ENCODE measurements at regions not wholly inside any gene's neighbourhood (a gene's known extent, or its start where the extent isn't known, plus 50 kb on each side); places are given as distances from the start of the nearest gene placed in this dataset.

DNA sequence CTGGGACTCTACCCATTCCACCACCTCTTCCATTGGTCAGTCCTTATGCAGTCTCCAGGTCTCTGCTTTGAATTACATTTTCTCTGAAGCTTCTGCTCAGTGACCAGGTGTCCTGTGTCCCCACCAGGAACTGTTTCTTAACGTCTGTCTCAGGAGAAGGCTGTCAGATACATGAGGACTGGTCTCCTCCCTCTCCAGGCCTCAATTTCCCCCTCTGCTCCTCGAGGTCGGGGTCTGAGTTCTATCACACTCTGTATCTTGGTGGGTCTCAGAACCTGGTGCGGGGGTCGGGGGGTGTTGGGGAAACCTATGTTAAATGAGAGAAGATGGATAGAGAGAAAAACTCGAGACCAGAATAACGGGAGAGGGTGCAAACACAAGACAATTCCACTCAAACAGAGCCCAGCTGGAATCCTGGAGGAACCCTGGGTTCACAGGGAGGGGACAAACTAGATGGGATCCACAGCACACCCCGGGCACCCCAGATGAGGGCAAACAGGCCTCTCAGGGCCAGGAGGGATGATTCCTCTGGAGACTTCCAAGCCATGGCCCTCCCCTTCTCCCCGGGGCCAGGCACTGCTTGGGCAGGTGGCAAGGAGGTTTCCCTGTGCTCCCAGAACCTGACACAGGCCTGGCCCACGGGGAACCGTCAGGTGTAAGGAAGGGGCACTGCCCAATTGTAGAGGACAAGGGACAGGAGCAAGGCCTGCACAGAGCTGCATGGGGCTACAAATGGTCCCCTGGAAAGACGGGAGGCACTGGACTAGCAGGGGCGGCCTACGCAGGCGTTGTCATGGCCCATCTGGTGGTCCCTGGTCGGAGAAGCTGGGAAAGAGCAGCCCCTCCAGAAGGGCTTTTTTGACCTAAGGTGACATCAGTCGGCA is 313.2 kb upstream of the DIO3 start:
- Histone ChIP-seq H3K36me3 (ENCODE audit: insufficient read depth, low read length) (no peaks in the 10 kb centered on the region), H3K4me3 (ENCODE audit: low read depth in 1 of 2, low read length in 2 of 2) (no peak overlapping the region), H3K27ac (ENCODE audit: low read length) (no peak overlapping the region), H3K27me3 (ENCODE audit: insufficient read depth, low read length, poor library complexity) (no peaks in the 10 kb centered on the region), H3K9me3 (ENCODE audit: insufficient read depth, low read length, severe bottlenecking) (peaks cover 8% of the 10 kb centered on the region), H3K79me2 (ENCODE audit: insufficient read depth, low read length) (no peaks in the 10 kb centered on the region), H2AFZ (ENCODE audit: low read depth, low read length) (no peak overlapping the region), H3K4me1 (ENCODE audit: insufficient read depth, low read length) (no peaks in the 10 kb centered on the region), H3K4me2 (ENCODE audit: insufficient read depth, low read length) (no peak overlapping the region), H4K20me1 (ENCODE audit: insufficient read depth, low read length) (peaks cover 12% of the 10 kb centered on the region; the same call in 1 of the 2 replicates), H3K9ac (ENCODE audit: low read depth, low read length) (no peak overlapping the region)
- TF ChIP-seq, protein P1, sequence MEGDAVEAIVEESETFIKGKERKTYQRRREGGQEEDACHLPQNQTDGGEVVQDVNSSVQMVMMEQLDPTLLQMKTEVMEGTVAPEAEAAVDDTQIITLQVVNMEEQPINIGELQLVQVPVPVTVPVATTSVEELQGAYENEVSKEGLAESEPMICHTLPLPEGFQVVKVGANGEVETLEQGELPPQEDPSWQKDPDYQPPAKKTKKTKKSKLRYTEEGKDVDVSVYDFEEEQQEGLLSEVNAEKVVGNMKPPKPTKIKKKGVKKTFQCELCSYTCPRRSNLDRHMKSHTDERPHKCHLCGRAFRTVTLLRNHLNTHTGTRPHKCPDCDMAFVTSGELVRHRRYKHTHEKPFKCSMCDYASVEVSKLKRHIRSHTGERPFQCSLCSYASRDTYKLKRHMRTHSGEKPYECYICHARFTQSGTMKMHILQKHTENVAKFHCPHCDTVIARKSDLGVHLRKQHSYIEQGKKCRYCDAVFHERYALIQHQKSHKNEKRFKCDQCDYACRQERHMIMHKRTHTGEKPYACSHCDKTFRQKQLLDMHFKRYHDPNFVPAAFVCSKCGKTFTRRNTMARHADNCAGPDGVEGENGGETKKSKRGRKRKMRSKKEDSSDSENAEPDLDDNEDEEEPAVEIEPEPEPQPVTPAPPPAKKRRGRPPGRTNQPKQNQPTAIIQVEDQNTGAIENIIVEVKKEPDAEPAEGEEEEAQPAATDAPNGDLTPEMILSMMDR (IDR thresholded peaks at IDR 0.05; ENCODE audit: borderline replicate concordance, extremely low read depth, low read length, poor library complexity, severe bottlenecking), result no peak
- no peak for TF ChIP-seq EZH2 (IDR thresholded peaks at IDR 0.05; ENCODE audit: borderline replicate concordance, low read depth, low read length, severe bottlenecking)
- ATAC-seq (ENCODE audit: insufficient read depth, low read depth) (no peak), DNase-seq (peak; percentile 1)

DNA sequence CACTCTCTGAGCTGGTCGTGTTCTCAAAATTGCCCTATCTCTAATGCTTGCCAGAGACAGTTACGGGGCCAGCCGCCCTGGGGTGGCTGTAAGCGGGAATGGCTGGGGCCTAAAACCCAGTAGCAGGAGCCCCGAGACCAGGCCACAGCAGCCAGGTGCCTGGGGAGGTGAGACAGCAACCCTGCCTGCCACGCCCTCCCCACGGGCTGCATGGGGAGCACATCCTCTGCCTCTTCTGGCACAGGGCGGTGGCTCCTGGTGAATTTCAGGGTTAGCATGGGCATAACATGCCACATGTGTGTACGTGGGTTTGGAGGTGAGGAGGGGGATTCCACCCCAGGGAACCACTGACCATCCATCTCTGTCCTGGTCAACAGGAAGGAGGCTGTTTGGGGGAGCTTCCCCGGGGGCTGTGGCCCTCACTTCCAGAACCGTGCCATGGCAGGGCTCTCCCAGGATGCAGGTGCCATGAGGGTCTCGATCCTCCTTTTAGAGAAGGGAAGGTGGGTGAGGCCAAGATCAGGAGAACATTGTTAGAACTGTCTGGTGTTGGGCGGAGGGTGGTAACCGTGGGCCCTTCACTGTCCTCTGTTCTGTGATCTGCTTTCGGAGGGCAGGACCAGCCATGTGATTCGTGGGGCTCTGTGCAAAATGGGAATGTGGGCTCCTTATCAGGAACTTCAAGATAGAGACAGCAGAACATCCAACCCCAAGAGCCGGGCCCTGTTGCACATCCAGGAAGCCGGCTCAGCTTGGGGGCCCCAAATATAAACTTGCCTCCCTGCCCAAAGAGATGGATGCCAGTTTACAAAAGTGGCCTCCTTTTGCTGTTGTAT is 312.2 kb upstream of the DIO3 start:
- H3K9me3 ChIP-seq (ENCODE audit: insufficient read depth, low read length, severe bottlenecking), result peaks cover 8% of the 10 kb centered on the region
- H3K27me3 ChIP-seq (ENCODE audit: insufficient read depth, low read length, poor library complexity), result peaks cover 7% of the 10 kb centered on the region
- H3K27ac ChIP-seq (ENCODE audit: low read length), result no peak overlapping the region
- no peak overlapping the region for H3K4me2 ChIP-seq (ENCODE audit: insufficient read depth, low read length)
- no peaks in the 10 kb centered on the region for H3K79me2 ChIP-seq (ENCODE audit: insufficient read depth, low read length)
- DNase-seq (no peak), ATAC-seq (ENCODE audit: insufficient read depth, low read depth) (no peak)
- no peak overlapping the region for H2AFZ ChIP-seq (ENCODE audit: low read depth, low read length)
- peaks cover 12% of the 10 kb centered on the region; the same call in 1 of the 2 replicates for H4K20me1 ChIP-seq (ENCODE audit: insufficient read depth, low read length)
- no peaks in the 10 kb centered on the region for H3K36me3 ChIP-seq (ENCODE audit: insufficient read depth, low read length)
- TF ChIP-seq, protein P1 (IDR thresholded peaks at IDR 0.05; ENCODE audit: borderline replicate concordance, extremely low read depth, low read length, poor library complexity, severe bottlenecking), result no peak
- no peak for TF ChIP-seq EZH2 (IDR thresholded peaks at IDR 0.05; ENCODE audit: borderline replicate concordance, low read depth, low read length, severe bottlenecking)
- H3K4me1 ChIP-seq (ENCODE audit: insufficient read depth, low read length), result no peaks in the 10 kb centered on the region
- H3K9ac ChIP-seq (ENCODE audit: low read depth, low read length), result no peak overlapping the region
- no peak overlapping the region for H3K4me3 ChIP-seq (ENCODE audit: low read depth in 1 of 2, low read length in 2 of 2)

DNA sequence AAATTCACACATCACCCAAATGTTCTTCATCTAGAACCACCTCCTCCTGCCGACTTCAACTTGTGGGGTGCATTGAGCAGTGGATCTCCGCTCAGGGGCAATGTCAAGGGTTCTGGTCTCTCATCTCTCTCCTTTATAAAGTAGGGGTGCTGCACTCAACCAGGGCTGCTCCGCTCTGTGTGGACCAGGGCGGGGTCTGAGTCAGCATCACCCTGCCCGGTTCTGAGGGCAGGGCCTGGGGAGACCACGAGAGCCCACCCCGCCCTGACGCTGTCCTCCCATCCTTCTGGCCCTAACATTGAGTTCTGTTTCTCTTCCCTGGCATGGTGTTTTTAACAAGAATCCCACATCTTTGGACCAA is 311.6 kb upstream of the DIO3 start:
- no peak for TF ChIP-seq EZH2 (IDR thresholded peaks at IDR 0.05; ENCODE audit: borderline replicate concordance, low read depth, low read length, severe bottlenecking)
- TF ChIP-seq, protein P1 (IDR thresholded peaks at IDR 0.05; ENCODE audit: borderline replicate concordance, extremely low read depth, low read length, poor library complexity, severe bottlenecking), result no peak
- no peak overlapping the region for H3K4me2 ChIP-seq (ENCODE audit: insufficient read depth, low read length)
- H3K4me3 ChIP-seq (ENCODE audit: low read depth in 1 of 2, low read length in 2 of 2), result no peak overlapping the region
- H3K9ac ChIP-seq (ENCODE audit: low read depth, low read length), result no peak overlapping the region
- peaks cover 13% of the 10 kb centered on the region for H3K27me3 ChIP-seq (ENCODE audit: insufficient read depth, low read length, poor library complexity)
- no peaks in the 10 kb centered on the region for H3K4me1 ChIP-seq (ENCODE audit: insufficient read depth, low read length)
- no peak overlapping the region for H2AFZ ChIP-seq (ENCODE audit: low read depth, low read length)
- no peak for DNase-seq
- no peaks in the 10 kb centered on the region for H3K36me3 ChIP-seq (ENCODE audit: insufficient read depth, low read length)
- H3K9me3 ChIP-seq (ENCODE audit: insufficient read depth, low read length, severe bottlenecking), result peaks cover 8% of the 10 kb centered on the region
- ATAC-seq (ENCODE audit: insufficient read depth, low read depth), result no peak
- peaks cover 12% of the 10 kb centered on the region; the same call in 1 of the 2 replicates for H4K20me1 ChIP-seq (ENCODE audit: insufficient read depth, low read length)
- no peak overlapping the region for H3K27ac ChIP-seq (ENCODE audit: low read length)
- no peaks in the 10 kb centered on the region for H3K79me2 ChIP-seq (ENCODE audit: insufficient read depth, low read length)
